Endothelial cell of hepatic sinusoid (primary cell): ENCODE measurements at regions not wholly inside any gene's neighbourhood (a gene's known extent, or its start where the extent isn't known, plus 50 kb on each side); places are given as distances from the start of the nearest gene placed in this dataset.

Experiments used
- in situ Hi-C: cut with HindIII; loops from 2 replicates; pipeline ENCODE4 v1.10.0; 2017; ENCODE audit warnings: low sequenced_read_pairs

GRCh38 chr1:237962985-237963384, 72.3 kb upstream of the ZP4 start:
- in situ Hi-C loops: no loop called here

GRCh38 chr1:237961754-237962153, 71.0 kb upstream of the ZP4 start:
- in situ Hi-C loops: no loop called here

DNA sequence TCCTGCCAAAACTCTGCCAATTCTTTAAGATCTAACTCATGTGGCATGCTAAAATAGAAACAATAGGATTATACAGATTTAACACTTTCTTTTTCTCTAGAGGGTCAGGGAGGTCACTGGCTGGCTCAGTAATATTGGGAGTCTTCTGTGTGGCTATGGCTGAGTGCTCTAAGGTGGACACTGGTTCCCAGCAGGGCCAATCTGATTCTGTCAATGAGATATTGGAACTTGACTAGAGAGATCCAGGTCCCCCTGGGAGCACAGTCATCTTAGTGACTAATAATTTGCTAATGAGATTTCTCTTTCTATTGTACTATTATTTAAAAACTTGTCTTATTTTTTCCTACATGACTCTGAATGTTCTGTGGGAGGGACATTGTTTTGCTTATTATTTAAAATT, 69.1 kb upstream of the ZP4 start:
- in situ Hi-C loops: no loop called here

DNA sequence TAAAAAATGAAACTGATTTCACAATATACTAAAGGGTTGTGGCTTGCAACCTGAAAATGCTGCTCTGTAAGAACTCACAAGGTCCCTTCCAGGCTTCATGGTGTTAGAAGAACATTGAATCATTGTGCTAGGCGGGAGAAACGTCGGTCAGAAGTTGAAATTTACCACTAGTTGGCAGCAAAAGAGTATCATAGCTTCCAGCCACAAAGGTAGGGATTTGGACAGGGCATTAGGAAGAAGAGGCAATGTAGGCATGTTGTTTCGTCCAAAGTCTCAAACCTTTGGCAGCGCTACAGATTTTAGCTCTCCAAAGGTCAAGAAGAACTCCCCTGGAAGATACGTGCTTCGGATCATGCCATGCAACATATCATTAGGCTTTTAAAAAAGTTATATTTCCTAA, 62.5 kb upstream of the ZP4 start:
- in situ Hi-C loops: no loop called here
